ENCODE measurements at regions not wholly inside any gene's neighbourhood (a gene's known extent, or its start where the extent isn't known, plus 50 kb on each side); places are given as distances from the start of the nearest gene placed in this dataset.

- TF ChIP-seq CTCF (conservative IDR thresholded peaks at IDR 0.05; ENCODE audit: low read length) (no peak), EZH2phosphoT487 (IDR thresholded peaks at IDR 0.05; ENCODE audit: borderline replicate concordance) (no peak)
Observed at GRCh38 chr1:195731385-195731784, 876.9 kb downstream of the KCNT2 start.

All from Loucy (cell line).